ENCODE measurements at regions not wholly inside any gene's neighbourhood (a gene's known extent, or its start where the extent isn't known, plus 50 kb on each side); places are given as distances from the start of the nearest gene placed in this dataset.

DNA sequence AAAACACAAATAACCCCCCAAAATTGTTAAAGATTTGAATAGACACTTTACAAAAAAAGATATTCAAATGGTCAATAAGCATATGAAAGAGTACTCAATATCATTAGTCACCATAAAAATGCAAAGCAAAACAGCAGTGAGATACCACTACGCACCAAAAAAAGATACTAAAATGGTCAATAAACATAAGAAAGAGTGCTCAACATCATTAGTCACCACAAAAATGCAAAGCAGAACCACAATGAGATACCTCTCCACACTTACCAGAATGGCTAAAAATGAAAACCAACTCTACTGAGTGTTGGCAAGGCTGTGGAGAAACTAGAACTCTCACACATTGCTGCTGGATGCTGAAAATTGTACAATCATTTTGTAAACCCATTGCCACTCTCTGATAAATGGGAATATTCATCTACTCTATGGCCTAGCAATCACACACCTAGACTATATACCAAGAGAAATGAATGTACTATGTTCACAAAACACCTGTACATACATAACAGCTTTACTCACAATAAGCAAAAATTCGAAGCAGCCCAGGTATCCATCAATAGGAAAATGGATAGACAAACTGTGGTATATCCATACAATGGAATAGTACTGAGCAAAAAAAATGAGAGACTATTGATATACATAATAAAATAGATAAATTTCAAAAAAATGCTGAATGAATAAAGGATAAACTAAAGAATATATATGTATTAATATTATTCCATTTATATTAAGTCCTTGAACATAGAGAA, 205.0 kb upstream of the DAPK1 start:
- TF ChIP-seq CTCF (IDR thresholded peaks at IDR 0.05): no peak
- TF ChIP-seq POLR2A (IDR thresholded peaks at IDR 0.05): no peak
